ENCODE measurements at regions not wholly inside any gene's neighbourhood (a gene's known extent, or its start where the extent isn't known, plus 50 kb on each side); places are given as distances from the start of the nearest gene placed in this dataset.

DNA sequence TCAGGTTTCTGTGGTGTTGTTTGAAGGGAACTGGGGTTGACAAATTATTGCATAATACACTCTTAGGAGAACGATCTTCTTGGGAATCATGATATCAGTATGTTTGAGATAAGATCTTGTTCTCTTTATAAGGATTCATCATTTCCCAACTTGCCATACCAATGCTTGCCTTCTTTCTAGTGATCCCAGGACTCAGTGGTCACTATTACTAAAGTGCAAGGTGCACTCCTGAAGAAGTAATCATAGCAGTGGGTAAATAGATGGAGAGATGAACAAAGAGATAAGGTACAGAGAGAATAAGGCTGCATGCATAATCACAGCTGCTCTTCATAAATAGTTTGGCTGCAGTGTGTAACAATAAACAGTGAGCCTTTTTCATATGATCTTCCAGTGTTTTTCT lies 404.0 kb downstream of the DOK5 start:
- TF ChIP-seq ZC3H10 (CRISPR knock-in tag; IDR thresholded peaks at IDR 0.05) (no peak), TSHZ2 (CRISPR knock-in tag; IDR thresholded peaks at IDR 0.05) (no peak), OSR1 (CRISPR knock-in tag; IDR thresholded peaks at IDR 0.05) (no peak), CSDC2 (CRISPR knock-in tag; IDR thresholded peaks at IDR 0.05) (no peak)

All from SK-N-SH treated with all-trans-retinoic acid at 6 μM for 48 hours (cell line).